K562 (cell line): ENCODE measurements at regions not wholly inside any gene's neighbourhood (a gene's known extent, or its start where the extent isn't known, plus 50 kb on each side); places are given as distances from the start of the nearest gene placed in this dataset.
A peak's percentile ranks its signal among the peaks of the same experiment; 100 is the strongest.

Experiments used
- ATAC-seq: fragments of 200-7000 bp; cut with Tn5 transposase; 3 replicates; pipeline ENCODE4 v1.9.1; 2020; ENCODE audit warnings: moderate library complexity
- BruUV-seq: library from RNA; stranded (reverse); fragments of 400-500 nt; replicated peaks from 2 replicates; lab custom pipeline; 2021; lab: Mats Ljungman, UMichigan
- CTCF ChIA-PET: fragments of 300-600 bp; formaldehyde crosslinking; extraction: SDS; loops from one replicate; lab custom pipeline; 2021; ENCODE audit warnings: low intra/inter-chr PET ratio; lab: Yijun Ruan, JAX
- POLR2A ChIA-PET: fragments of 300-600, 350-650 bp; sonication (Branson Sonifier 250); formaldehyde crosslinking; extraction: SDS; loops from one replicate; lab custom pipeline; 2021; ENCODE audit warnings: antibody characterized with exemption, inconsistent platforms; lab: Yijun Ruan, JAX
- DNase-seq, 4 experiments: peaks; one replicate each; pipeline versions ENCODE4 v3.0.0 to v3.0.0-alpha.2; 2011 to 2018; ENCODE audit warnings: low spot score in 3 of 4, mixed read lengths in 3 of 4; ENCODE audit errors: extremely low read depth in 1 of 4
- FAIRE-seq: peaks from 2 replicates; lab custom pipeline; 2011; peaks lifted over from hg19 to GRCh38; lab: Jason Lieb, UNC
- H2AFZ ChIP-seq: 2 replicates; pipeline ENCODE4 v1.6.0; 2011; ENCODE audit warnings: low read depth, low read length, control low read depth, inconsistent platforms
- H3K27ac ChIP-seq: fragments of 200-600 bp; 3 replicates; pipeline ENCODE4 v1.8.0; 2011; ENCODE audit warnings: low read depth, mild to moderate bottlenecking, control low read depth, inconsistent platforms, low read length, moderate library complexity, mixed read lengths; ENCODE audit errors: extremely low read depth
- H3K27me3 ChIP-seq, 2 experiments: fragments of 300-600 bp in 1 of 2; 2 replicates in 1 of 2; 3 replicates in 1 of 2; pipeline versions ENCODE4 v1.6.0 to v1.8.0; 2011; ENCODE audit warnings: inconsistent platforms in 2 of 2, low read length in 2 of 2, mild to moderate bottlenecking in 1 of 2, mixed read lengths in 1 of 2, moderate library complexity in 1 of 2; ENCODE audit not compliant: control insufficient read depth in 2 of 2, insufficient read depth in 2 of 2
- H3K36me3 ChIP-seq: fragments of 300-600 bp; 3 replicates; pipeline ENCODE4 v1.8.0; 2011; ENCODE audit warnings: mild to moderate bottlenecking, low read length, inconsistent platforms; ENCODE audit not compliant: control insufficient read depth, insufficient read depth
- H3K4me1 ChIP-seq, 2 experiments: fragments of 200-600 bp in 1 of 2; replicated peaks in 1 of 2; 2 replicates in 1 of 2; 3 replicates in 1 of 2; pipeline versions ENCODE4 v1.5.1 to v1.8.0; 2011; ENCODE audit warnings: inconsistent platforms in 2 of 2, low read length in 2 of 2, mild to moderate bottlenecking in 1 of 2, mixed read lengths in 1 of 2, moderate library complexity in 1 of 2; ENCODE audit not compliant: control insufficient read depth in 2 of 2, insufficient read depth in 2 of 2
- H3K4me2 ChIP-seq: 2 replicates; pipeline ENCODE4 v1.6.1; 2011; ENCODE audit warnings: low read length, control low read depth, inconsistent platforms, mixed read lengths; ENCODE audit not compliant: insufficient read depth
- H3K4me3 ChIP-seq: fragments of 200-600 bp; sonication (generic), shearing (Covaris generic); 2 replicates; pipeline ENCODE4 v1.5.1; 2016; ENCODE audit warnings: control low read depth, inconsistent platforms
- H3K79me2 ChIP-seq: fragments of 200-600 bp; 3 replicates; pipeline ENCODE4 v1.8.0; 2011; ENCODE audit warnings: low read length, inconsistent platforms; ENCODE audit not compliant: control insufficient read depth, insufficient read depth
- H3K9ac ChIP-seq, 2 experiments: 2 replicates each; pipeline versions ENCODE4 v1.6.0 to v1.6.1; 2011; ENCODE audit warnings: low read depth in 2 of 2, low read length in 2 of 2, control low read depth in 1 of 2, inconsistent platforms in 1 of 2, mild to moderate bottlenecking in 1 of 2, mixed read lengths in 1 of 2; ENCODE audit not compliant: insufficient read depth in 1 of 2
- H3K9me1 ChIP-seq: one replicate; pipeline ENCODE4 v1.6.0; 2011; ENCODE audit warnings: inconsistent platforms, mild to moderate bottlenecking, low read length, moderate library complexity; ENCODE audit not compliant: control insufficient read depth, insufficient read depth
- H3K9me3 ChIP-seq: replicated peaks from 2 replicates; pipeline ENCODE4 v1.5.1; 2011; ENCODE audit warnings: low read depth, low read length, inconsistent platforms; ENCODE audit not compliant: control insufficient read depth, insufficient read depth
- H4K20me1 ChIP-seq: replicated peaks from 2 replicates; pipeline ENCODE4 v1.6.1; 2011; ENCODE audit warnings: low read length, inconsistent platforms, mixed read lengths; ENCODE audit not compliant: control insufficient read depth, insufficient read depth
- HMG20B ChIP-seq: fragments of 250-450 bp; sonication (Bioruptor Pico); IDR thresholded peaks from 2 replicates; pipeline ENCODE4 v1.5.0; 2021; ENCODE audit warnings: mild to moderate bottlenecking
- NR0B1 ChIP-seq: fragments of 450-650 bp; IDR thresholded peaks from one replicate; pipeline ENCODE4 v1.6.1; 2018; ENCODE audit warnings: mild to moderate bottlenecking, moderate library complexity; ENCODE audit not compliant: partially characterized antibody
- POLR2G ChIP-seq: fragments of 200-400 bp; formaldehyde crosslinking; IDR thresholded peaks from 2 replicates; pipeline ENCODE4 v1.6.1; 2017; ENCODE audit warnings: low read depth, mild to moderate bottlenecking, antibody characterized with exemption, low read length, moderate library complexity
- RBM14 ChIP-seq: fragments of 200-400 bp; formaldehyde crosslinking; IDR thresholded peaks from 2 replicates; pipeline ENCODE4 v1.6.1; 2018; ENCODE audit warnings: low read depth, mild to moderate bottlenecking, low read length, moderate library complexity, borderline replicate concordance; ENCODE audit not compliant: insufficient read depth
- RNF219 ChIP-seq: fragments of 250-450 bp; sonication (Bioruptor Pico); IDR thresholded peaks from 2 replicates; pipeline ENCODE4 v1.5.0; 2022; ENCODE audit warnings: mild to moderate bottlenecking
- SMARCA4 ChIP-seq: fragments of 450-650 bp; IDR thresholded peaks from 2 replicates; pipeline ENCODE4 v1.6.1; 2016
- TAF15 ChIP-seq: fragments of 200-400 bp; formaldehyde crosslinking; IDR thresholded peaks from 2 replicates; pipeline ENCODE4 v1.6.1; 2017; ENCODE audit warnings: mild to moderate bottlenecking, low read depth, low read length, moderate library complexity
- TCF3 ChIP-seq: sonication (generic); formaldehyde crosslinking; IDR thresholded peaks from 2 replicates; pipeline ENCODE4 v1.4.0; 2020; ENCODE audit warnings: mild to moderate bottlenecking, missing genetic modification reagents
- ZNF146 ChIP-seq: IDR thresholded peaks from one replicate; pipeline ENCODE4 v1.6.1; 2018; ENCODE audit warnings: missing compliant biosample characterization; ENCODE audit not compliant: unreplicated experiment
- WGBS: fragments of 100-300 bp; shearing (Covaris generic); methylation state at CpG from one replicate; pipeline ENCODE4 v1.1.6; 2016; ENCODE audit warnings: low coverage, mixed read lengths; ENCODE audit not compliant: insufficient coverage; ENCODE audit errors: missing lambda C conversion rate; 5-methylcytosine and 5-hydroxymethylcytosine counted together
- in situ Hi-C: fragments of 300-500 bp; cut with MboI; formaldehyde crosslinking; loops from 4 replicates; pipeline ENCODE4 v1.15.0; 2018; ENCODE audit warnings: inconsistent platforms, mixed read lengths
- intact Hi-C: fragments of 100-400 bp; cut with micrococcal nuclease; formaldehyde crosslinking; loops from 2 replicates; pipeline ENCODE4 v1.14.2; 2022
- TF ChIP-seq, protein P1 (sequence below): fragments of 200-800 bp; sonication (Bioruptor generic); IDR thresholded peaks from 2 replicates; pipeline ENCODE4 v1.6.1; 2016; ENCODE audit warnings: missing genetic modification characterization, missing compliant biosample characterization

- H3K79me2 ChIP-seq, result no peaks in the 10 kb centered on the region
- ATAC-seq (peak; percentile 7), DNase-seq (no peak), FAIRE-seq (no peak)
- CTCF ChIA-PET, result interaction anchor here (0.7 to 2.2 kb wide), 4 partner anchors 12 to 321 kb away, joined by 3 to 15 read pairs (median 4); partner anchors contain the start of gene FOXD2
- intact Hi-C loops, result loop anchor here (1.0 to 5.0 kb wide), 4 partner anchors 183 to 533 kb away; no protein-coding TSS in a partner anchor
- H3K4me3 ChIP-seq, result no peak overlapping the region
- POLR2A ChIA-PET, result interaction anchor here (0.6 kb wide), 1 partner anchor 481 kb away, joined by 3 read pairs; no protein-coding TSS in a partner anchor
- no peaks in the 10 kb centered on the region for H3K36me3 ChIP-seq
- peaks cover 3% of the 10 kb centered on the region; the same call in 1 of the 2 replicates for H4K20me1 ChIP-seq
- no peak overlapping the region for H3K4me2 ChIP-seq
- H3K27ac ChIP-seq, result no peak overlapping the region
- H3K27me3 ChIP-seq, result peaks cover 30 to 66% of the 10 kb centered on the region in 2 experiments; a peak in 4 of 5 replicates
- H3K9me3 ChIP-seq, result no peaks in the 10 kb centered on the region
- H3K9me1 ChIP-seq, result no peaks in the 10 kb centered on the region
- H2AFZ ChIP-seq, result no peak overlapping the region
- BruUV-seq, result no TSS peak
- H3K9ac ChIP-seq, result no peak overlapping the region
- H3K4me1 ChIP-seq, result peaks cover 0 to 24% of the 10 kb centered on the region in 2 experiments; a peak in 2 of 5 replicates
- in situ Hi-C loops, result loop anchor here (5.0 to 10.0 kb wide), 2 partner anchors 278 to 525 kb away; no protein-coding TSS in a partner anchor
- WGBS, result 34% methylated on average over 21 of the region's 25 CpGs
- TF ChIP-seq SMARCA4 (no peak), TAF15 (no peak), HMG20B (CRISPR knock-in tag) (no peak), RNF219 (CRISPR knock-in tag) (no peak), TCF3 (CRISPR knock-in tag) (no peak), POLR2G (no peak), NR0B1 (no peak), RBM14 (no peak), ZNF146 (CRISPR knock-in tag) (no peak)
- TF ChIP-seq, protein P1, sequence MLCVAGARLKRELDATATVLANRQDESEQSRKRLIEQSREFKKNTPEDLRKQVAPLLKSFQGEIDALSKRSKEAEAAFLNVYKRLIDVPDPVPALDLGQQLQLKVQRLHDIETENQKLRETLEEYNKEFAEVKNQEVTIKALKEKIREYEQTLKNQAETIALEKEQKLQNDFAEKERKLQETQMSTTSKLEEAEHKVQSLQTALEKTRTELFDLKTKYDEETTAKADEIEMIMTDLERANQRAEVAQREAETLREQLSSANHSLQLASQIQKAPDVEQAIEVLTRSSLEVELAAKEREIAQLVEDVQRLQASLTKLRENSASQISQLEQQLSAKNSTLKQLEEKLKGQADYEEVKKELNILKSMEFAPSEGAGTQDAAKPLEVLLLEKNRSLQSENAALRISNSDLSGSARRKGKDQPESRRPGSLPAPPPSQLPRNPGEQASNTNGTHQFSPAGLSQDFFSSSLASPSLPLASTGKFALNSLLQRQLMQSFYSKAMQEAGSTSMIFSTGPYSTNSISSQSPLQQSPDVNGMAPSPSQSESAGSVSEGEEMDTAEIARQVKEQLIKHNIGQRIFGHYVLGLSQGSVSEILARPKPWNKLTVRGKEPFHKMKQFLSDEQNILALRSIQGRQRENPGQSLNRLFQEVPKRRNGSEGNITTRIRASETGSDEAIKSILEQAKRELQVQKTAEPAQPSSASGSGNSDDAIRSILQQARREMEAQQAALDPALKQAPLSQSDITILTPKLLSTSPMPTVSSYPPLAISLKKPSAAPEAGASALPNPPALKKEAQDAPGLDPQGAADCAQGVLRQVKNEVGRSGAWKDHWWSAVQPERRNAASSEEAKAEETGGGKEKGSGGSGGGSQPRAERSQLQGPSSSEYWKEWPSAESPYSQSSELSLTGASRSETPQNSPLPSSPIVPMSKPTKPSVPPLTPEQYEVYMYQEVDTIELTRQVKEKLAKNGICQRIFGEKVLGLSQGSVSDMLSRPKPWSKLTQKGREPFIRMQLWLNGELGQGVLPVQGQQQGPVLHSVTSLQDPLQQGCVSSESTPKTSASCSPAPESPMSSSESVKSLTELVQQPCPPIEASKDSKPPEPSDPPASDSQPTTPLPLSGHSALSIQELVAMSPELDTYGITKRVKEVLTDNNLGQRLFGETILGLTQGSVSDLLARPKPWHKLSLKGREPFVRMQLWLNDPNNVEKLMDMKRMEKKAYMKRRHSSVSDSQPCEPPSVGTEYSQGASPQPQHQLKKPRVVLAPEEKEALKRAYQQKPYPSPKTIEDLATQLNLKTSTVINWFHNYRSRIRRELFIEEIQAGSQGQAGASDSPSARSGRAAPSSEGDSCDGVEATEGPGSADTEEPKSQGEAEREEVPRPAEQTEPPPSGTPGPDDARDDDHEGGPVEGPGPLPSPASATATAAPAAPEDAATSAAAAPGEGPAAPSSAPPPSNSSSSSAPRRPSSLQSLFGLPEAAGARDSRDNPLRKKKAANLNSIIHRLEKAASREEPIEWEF (CRISPR knock-in tag), result no peak
Measured at GRCh38 chr1:47709872-47710231, 272.0 kb downstream of the FOXD2 start.
